GM21423 (cell line): ENCODE measurements at regions not wholly inside any gene's neighbourhood (a gene's known extent, or its start where the extent isn't known, plus 50 kb on each side); places are given as distances from the start of the nearest gene placed in this dataset.

ENCODE experiments used
- ATAC-seq: cut with Tn5 transposase; IDR thresholded peaks from one replicate; pipeline ENCODE4 v1.9.1; 2021; ENCODE audit warnings: mild to moderate bottlenecking, moderate library complexity; ENCODE audit not compliant: unreplicated experiment

DNA sequence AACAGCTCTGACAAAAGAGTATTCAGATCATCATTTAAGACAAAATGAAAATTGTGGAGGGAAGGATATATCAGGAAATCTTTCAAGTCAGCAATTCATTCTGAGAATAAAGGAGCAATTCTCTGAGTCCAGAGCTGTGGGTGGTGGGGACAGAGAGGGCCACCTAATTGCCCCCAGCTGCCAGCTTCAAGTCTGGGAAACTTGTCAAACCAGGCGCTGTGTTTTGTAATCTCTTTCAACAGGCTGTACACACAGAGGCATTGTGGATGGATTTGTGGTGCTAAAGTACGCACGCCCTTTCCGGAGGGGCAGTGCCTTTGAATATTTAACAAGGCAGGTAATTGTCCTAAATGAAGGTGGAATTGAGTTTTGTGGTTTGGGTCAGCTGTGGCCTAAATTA lies 591.1 kb upstream of the BOD1L1 start:
- no peak for ATAC-seq

DNA sequence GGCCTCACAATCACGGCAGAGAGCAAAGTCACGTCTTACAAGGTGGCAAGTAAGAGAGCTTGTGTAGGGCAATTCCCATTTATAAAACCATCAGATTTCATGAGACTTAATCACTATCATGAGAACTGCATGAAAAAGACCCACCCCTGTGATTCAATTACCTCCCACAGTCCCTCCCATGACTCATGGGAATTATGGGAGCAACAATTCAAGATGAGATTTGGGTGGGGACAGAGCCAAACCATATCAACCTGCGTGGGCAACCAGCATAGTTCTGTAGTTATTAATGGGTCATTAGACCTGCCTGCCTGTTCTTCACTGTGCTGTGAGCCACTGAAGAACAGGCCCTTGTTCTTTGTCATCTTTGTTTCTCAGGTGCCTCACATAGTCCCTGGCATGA lies 593.7 kb upstream of the BOD1L1 start:
- no peak for ATAC-seq

GRCh38 chr4:14222377-14223029 lies 595.0 kb upstream of the BOD1L1 start:
- ATAC-seq: no peak

- no peak for ATAC-seq
Observed at GRCh38 chr4:14223461-14223860, 595.9 kb upstream of the BOD1L1 start.

- no peak for ATAC-seq
Observed at GRCh38 chr4:14225688-14226207, 598.2 kb upstream of the BOD1L1 start.

DNA sequence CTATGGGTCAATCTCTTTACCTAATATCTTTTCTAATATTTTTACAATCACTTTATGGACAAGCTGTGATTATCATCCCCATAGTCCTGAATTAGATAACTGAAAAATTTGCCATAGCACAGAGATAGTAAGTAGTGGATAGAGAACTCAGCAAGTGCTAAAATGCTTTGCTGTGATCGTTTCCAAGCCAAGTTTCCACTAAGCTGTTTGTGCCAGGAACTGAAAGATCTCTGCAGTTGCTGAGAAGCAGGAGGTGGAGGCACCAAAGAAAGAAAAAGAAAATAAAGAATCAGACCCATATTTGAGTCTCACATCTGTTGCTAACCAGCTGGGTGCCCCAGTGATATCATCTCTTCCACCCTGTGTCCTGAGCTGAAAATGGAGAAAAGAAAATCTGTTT lies 605.6 kb upstream of the BOD1L1 start:
- no peak for ATAC-seq

DNA sequence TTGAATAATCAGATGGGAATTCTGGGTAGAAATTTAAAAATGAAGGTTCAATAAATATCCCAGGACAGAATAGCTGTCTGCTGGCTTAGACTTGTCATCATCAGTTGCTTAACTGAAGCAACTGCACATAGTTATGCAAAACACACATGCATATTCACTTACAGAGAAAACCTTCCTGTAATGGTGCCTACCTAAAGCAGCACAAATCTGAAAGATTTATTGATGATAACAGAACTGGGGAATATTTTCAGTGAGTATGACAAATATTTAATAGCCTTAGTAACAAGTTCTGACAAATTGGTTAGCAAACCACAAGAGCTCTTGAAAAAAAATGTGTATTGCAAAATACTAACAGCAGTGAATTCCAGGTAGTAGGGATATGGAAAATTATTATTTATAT lies 606.8 kb upstream of the BOD1L1 start:
- no peak for ATAC-seq

GRCh38 chr4:14236359-14236758 lies 608.8 kb upstream of the BOD1L1 start:
- ATAC-seq: no peak

GRCh38 chr4:14237911-14238310 lies 610.4 kb upstream of the BOD1L1 start:
- no peak for ATAC-seq

GRCh38 chr4:14241574-14241973 lies 614.0 kb upstream of the BOD1L1 start:
- no peak for ATAC-seq

GRCh38 chr4:14247767-14248166 lies 620.2 kb upstream of the BOD1L1 start:
- no peak for ATAC-seq

- no peak for ATAC-seq
Observed at GRCh38 chr4:14249226-14249625, 621.7 kb upstream of the BOD1L1 start.

DNA sequence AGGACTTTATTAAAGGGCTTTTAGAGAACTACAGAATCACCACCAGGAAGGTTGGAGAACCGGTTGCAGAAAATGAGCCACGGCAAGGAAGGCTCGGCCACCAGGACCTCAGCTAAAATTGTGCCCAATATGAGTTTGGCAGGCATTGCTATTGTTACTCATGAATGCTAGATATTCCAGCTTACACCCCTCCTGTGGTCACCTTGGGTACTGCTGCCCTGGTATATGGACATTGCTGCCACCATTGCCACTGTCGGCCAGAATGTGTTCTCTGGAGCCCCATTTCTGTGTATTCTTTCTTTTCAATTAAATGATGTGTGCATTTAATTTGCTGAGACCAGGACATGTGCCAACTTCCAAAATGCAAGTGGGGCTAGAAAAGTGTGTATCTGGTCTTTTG lies 626.7 kb upstream of the BOD1L1 start:
- no peak for ATAC-seq

DNA sequence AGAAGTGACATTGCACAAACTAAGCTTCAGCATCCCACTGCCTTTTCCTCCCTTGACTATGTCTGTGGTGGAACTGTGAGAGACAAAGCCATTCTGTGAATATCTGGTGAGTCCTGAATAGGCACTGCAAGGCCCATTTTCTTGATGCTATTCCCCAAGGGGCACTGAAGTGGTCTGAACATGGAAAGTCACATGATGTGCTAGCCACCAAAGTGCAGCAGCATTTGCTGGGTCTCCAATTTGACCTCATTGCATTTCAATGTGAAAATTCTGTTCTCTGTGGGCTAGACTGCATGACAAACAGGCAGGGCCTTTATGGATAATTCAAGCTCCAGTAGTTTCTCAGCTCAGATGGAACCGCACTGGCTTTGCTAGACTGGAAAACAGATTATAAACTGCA lies 627.4 kb upstream of the BOD1L1 start:
- ATAC-seq: no peak

DNA sequence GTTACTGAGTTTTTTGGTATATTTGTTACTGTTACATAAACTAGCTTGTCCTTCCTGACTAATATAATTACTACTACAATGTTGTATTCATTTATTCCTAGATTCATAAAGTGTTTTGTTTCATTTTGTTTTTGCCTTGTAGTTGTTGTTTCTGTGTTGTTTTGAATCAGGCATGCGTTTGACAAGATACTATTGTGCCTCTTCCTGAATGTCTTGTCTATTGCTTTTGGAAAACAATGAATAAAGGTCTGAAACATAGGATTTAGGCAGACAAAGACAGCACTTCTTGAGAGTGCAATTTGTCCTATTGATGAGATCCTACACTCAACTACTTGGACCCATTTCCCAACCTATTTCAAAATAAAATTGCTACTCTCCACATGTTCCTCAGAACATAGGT lies 630.4 kb upstream of the BOD1L1 start:
- ATAC-seq: no peak

DNA sequence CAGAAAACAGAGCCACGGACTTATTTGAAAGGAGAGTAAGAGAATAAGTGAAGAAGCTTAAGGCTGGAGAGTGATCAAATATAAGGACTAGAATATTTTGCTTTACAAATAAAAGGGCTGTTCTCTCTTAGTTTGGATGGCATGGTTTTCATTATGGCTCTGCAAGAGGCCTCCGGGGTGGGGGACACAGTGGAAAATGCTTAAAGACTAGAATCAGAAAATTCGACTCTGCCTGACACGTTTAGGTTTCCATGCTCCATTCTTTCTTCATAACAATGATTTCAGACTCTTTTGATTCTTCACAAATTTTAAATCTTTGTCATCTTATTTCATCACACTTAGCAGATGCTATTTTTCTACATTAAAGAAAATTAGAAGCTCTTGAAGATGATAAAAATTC lies 632.4 kb upstream of the BOD1L1 start:
- ATAC-seq: no peak

- ATAC-seq: no peak
Observed at GRCh38 chr4:14260591-14260990, 633.1 kb upstream of the BOD1L1 start.

- ATAC-seq: no peak
Observed at GRCh38 chr4:14262221-14262620, 634.7 kb upstream of the BOD1L1 start.

DNA sequence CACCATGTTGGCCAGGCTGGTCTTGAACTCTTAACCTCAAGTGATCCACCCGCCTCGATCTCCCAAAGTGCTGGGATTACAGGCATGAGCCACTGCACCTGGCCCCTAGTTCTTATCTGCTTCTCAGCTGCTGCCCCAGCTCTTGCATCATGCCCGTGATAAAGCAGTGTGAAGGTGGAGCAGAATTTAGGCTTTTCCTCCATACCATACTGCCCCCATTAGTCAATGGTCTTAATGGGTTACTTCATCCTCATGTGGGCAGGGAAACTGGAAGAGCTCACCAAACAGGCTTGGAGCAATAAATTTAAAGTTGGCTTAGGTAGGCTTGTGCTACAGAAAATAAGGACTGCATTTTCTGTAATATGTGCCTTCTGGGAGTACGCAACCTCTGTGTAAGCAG lies 636.9 kb upstream of the BOD1L1 start:
- no peak for ATAC-seq

DNA sequence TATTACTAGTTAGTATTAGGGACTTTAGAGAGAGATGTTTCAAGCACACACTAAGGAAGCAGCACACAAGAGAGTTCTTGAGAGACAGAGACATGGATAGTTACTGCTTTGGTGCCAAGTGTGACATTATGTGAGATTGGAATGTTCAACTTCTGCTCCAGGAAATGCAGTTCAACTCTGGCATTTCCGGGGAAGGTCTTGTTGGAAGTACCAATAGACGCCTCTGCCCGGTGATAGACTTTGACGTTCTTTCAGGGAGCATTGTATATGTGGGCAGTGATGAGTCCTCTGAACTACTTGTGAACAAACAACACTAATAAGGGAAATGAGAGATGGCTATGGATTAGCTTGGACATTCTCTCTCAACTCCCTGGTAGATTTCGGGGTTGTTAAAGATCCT lies 638.1 kb upstream of the BOD1L1 start:
- ATAC-seq: no peak

DNA sequence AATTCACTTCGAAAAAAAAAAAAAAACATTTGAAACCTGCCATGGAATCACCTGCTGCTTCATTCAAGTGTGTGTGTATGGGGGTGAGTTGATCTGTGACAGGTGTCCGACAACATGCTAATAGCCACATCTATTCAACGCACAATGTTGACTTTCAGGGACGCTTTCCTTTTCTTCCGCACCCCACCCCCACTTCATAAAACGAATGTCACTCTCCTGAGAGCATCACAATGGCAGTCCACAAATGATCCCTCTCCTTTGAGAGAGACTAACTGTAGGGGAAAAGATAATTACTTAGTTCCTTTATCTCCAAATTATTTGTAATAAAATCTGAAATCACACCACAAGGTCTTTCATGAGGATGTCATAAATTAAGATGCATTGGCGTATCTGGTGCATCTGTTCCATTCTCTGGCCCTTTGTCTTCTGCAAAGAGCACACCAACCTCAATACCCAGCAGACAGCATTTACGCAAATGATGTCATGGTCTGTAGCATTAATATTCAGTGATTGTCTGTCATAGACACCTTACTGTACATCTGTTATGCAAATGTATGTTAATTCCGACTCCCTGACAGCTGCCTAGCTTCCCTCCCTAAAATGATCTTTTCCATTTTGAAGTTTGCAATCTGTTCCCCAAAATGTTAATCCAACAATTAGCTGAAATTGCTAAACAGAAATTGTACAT lies 640.0 kb upstream of the BOD1L1 start:
- ATAC-seq: no peak

- ATAC-seq: peak; percentile 49
Observed at GRCh38 chr4:14269824-14270223, 642.3 kb upstream of the BOD1L1 start.

DNA sequence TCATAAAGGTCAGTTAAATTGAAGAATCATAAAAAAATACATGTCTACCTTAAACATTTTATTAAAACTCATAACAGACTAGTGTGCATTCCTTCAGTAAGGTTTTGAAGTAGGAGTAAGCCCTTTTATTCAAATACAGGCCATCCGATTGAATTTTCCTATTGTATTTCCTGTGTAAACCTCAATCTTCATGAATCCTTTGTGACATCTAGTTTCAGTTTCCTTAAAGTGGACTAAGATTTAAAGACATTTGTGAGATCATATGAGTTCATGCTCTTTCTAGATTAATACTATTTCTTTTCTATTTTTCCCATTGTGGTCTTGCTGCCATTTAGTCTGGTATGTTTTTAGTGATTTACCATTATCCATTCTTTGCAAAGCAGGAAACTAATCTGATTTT lies 644.7 kb upstream of the BOD1L1 start:
- ATAC-seq: no peak
